Dendritic cell treated with granulocyte-macrophage colony-stimulating factor and Interleukin-4, amounts not matched to agents 40 ng/mL and 50 ng/mL, for 4 days (primary cell): ENCODE measurements at regions not wholly inside any gene's neighbourhood (a gene's known extent, or its start where the extent isn't known, plus 50 kb on each side); places are given as distances from the start of the nearest gene placed in this dataset.
A peak's percentile ranks its signal among the peaks of the same experiment; 100 is the strongest.
"Not testable (repeated sequence)": the region's sequence is repeated elsewhere in the genome, so short reads cannot be mapped to it uniquely, and the experiment has no call there.

ENCODE experiments used
- H3K27ac Mint-ChIP-seq: one replicate; pipeline ENCODE4 v1.8.0; 2022; ENCODE audit warnings: mild to moderate bottlenecking, mixed read lengths
- H3K27me3 Mint-ChIP-seq: one replicate; pipeline ENCODE4 v1.8.0; 2022; ENCODE audit warnings: mild to moderate bottlenecking, mixed read lengths
- H3K36me3 Mint-ChIP-seq: one replicate; pipeline ENCODE4 v1.8.0; 2022; ENCODE audit warnings: low read depth, mixed read lengths
- H3K4me1 Mint-ChIP-seq: one replicate; pipeline ENCODE4 v1.8.0; 2022; ENCODE audit warnings: low read depth, mixed read lengths
- H3K4me3 Mint-ChIP-seq: one replicate; pipeline ENCODE4 v1.8.0; 2022; ENCODE audit warnings: mild to moderate bottlenecking, moderate library complexity, mixed read lengths
- H3K9me3 Mint-ChIP-seq: one replicate; pipeline ENCODE4 v1.8.0; 2022; ENCODE audit warnings: mixed read lengths
- intact Hi-C: fragments of 100-400 bp; cut with micrococcal nuclease; formaldehyde crosslinking; loops from one replicate; pipeline ENCODE4 v1.15.0; 2022

DNA sequence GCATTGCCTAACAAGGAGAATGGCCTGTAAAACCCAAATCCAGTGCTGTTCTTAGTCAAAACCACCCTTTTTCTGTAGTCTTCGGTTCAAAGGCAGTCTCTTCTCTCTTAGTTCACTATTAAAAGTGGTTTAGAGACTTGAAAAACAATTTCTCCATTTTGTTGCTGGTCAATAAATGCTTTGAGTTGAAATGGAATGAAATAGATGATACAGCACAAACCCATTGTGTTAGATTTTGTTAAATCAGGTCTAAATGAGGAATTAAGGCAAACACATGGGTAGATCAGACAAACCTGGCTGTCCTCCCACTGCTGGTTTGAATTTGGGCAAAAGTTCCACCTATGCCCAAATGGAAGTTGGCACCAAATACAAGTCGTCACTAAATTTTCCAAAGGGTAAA is 150.1 kb upstream of the SERTAD2 start:
- Mint-ChIP-seq H3K27me3 (no peaks in the 10 kb centered on the region), H3K4me3 (no peak overlapping the region), H3K4me1 (peaks cover 10% of the 10 kb centered on the region), H3K9me3 (no peaks in the 10 kb centered on the region), H3K36me3 (no peaks in the 10 kb centered on the region), H3K27ac (no peak overlapping the region)
- intact Hi-C loops, result no loop called here

- no peaks in the 10 kb centered on the region for H3K27me3 Mint-ChIP-seq
- intact Hi-C loops, result no loop called here
- no peak overlapping the region for H3K27ac Mint-ChIP-seq
Observed at GRCh38 chr2:64804651-64805050, 150.9 kb upstream of the SERTAD2 start.

DNA sequence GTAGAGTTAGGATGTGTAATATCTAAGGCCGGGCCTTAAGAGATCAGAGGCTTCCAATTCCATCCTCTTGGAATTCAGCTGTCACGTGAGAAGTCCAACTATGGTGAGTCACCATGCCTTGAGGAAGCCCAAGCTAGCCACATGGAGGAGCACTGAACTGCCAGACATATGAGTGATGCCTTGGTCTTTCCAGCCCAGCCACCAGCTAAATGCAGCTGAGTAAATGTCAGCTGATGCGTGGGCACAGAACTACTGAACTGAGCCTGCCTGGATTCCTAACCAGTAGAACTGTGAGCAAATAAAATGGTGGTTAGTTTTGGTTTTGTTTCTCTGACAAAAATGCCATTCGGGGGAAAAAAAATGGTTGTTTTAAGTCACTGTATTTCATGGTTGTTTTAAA is 153.7 kb upstream of the SERTAD2 start:
- H3K27ac Mint-ChIP-seq, result no peak overlapping the region
- H3K4me3 Mint-ChIP-seq, result no peak overlapping the region

More at GRCh38 chr2:64804651-64805050, 150.9 kb upstream of the SERTAD2 start:
- Mint-ChIP-seq H3K4me3 (no peak overlapping the region), H3K36me3 (no peaks in the 10 kb centered on the region), H3K4me1 (peaks cover 10% of the 10 kb centered on the region), H3K9me3 (no peaks in the 10 kb centered on the region)

DNA sequence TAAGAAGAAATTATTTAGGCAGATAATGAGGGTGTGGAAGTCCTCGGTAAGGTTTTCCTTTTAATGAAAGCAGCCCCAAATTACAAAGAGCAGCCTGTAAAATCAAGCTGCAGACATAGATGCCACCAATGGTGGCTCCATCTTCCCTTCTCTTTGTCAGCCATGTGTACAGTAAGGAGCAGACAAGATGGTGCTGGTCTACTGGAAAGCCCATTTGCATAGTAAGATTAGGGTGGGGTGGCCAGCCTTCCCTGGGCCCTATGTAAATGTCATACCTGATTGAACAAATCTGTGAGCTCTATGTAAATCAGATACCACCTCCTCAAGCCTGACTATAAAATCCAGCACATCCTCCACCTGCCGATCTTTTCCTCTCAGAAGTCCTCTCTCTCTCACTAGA is 154.4 kb upstream of the SERTAD2 start:
- Mint-ChIP-seq H3K4me1 (peaks cover 16% of the 10 kb centered on the region), H3K27ac (no peak overlapping the region), H3K36me3 (no peaks in the 10 kb centered on the region), H3K27me3 (no peaks in the 10 kb centered on the region), H3K9me3 (no peaks in the 10 kb centered on the region), H3K4me3 (no peak overlapping the region)
- intact Hi-C loops, result no loop called here

More for the DNA sequence above, 153.7 kb upstream of the SERTAD2 start:
- Mint-ChIP-seq H3K27me3 (no peaks in the 10 kb centered on the region), H3K36me3 (no peaks in the 10 kb centered on the region), H3K9me3 (no peaks in the 10 kb centered on the region), H3K4me1 (peaks cover 18% of the 10 kb centered on the region)
- intact Hi-C loops, result no loop called here

- Mint-ChIP-seq H3K9me3 (no peaks in the 10 kb centered on the region), H3K4me3 (no peak overlapping the region), H3K27ac (no peak overlapping the region), H3K36me3 (no peaks in the 10 kb centered on the region), H3K4me1 (peaks cover 16% of the 10 kb centered on the region), H3K27me3 (no peaks in the 10 kb centered on the region)
- intact Hi-C loops, result no loop called here
Observed at GRCh38 chr2:64808754-64809153, 155.0 kb upstream of the SERTAD2 start.

DNA sequence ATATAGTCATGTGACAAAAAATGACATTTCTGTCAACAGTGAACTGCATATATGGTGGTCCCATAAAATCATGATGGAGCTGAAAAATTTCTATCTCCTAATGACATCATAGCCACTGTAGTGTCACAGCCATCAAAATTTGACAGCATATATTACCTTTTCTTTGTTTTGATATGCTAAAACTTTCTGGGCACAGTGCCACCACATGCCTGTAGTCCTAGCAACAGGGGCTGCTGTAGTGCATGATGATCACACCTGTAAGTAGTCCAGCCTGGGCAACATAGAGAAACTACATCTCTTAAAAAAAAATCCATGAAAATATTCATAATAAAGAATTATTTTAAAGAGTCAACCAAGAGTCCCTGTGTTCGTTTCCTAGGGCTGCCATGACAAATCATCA is 155.5 kb upstream of the SERTAD2 start:
- Mint-ChIP-seq H3K27ac (no peak overlapping the region), H3K27me3 (no peaks in the 10 kb centered on the region), H3K36me3 (no peaks in the 10 kb centered on the region), H3K4me1 (peaks cover 16% of the 10 kb centered on the region), H3K4me3 (no peak overlapping the region), H3K9me3 (no peaks in the 10 kb centered on the region)
- intact Hi-C loops, result no loop called here

DNA sequence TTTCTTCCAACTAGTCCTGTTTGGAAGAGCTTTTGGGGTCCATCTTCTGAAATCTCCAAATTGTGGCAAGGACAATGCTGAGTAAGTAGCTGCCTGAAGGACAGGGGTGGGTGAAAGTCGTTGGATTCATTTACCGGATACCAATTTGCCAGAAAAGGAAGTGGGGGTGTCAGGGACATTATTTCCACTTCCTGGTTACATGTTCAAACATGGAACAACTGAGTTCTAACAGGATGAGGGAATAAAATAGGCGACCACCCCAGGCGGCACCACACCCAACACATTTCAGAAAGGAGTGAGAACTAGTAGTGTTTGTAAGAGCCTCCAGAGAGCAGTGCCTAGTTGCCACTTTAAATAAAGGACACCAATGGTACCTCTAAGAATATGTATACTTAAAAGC is 158.6 kb upstream of the SERTAD2 start:
- H3K4me3 Mint-ChIP-seq, result no peak overlapping the region
- no peaks in the 10 kb centered on the region for H3K36me3 Mint-ChIP-seq
- intact Hi-C loops, result no loop called here
- no peaks in the 10 kb centered on the region for H3K27me3 Mint-ChIP-seq
- peak overlapping the region; percentile 71 for H3K27ac Mint-ChIP-seq
- peaks cover 16% of the 10 kb centered on the region for H3K4me1 Mint-ChIP-seq
- no peaks in the 10 kb centered on the region for H3K9me3 Mint-ChIP-seq

DNA sequence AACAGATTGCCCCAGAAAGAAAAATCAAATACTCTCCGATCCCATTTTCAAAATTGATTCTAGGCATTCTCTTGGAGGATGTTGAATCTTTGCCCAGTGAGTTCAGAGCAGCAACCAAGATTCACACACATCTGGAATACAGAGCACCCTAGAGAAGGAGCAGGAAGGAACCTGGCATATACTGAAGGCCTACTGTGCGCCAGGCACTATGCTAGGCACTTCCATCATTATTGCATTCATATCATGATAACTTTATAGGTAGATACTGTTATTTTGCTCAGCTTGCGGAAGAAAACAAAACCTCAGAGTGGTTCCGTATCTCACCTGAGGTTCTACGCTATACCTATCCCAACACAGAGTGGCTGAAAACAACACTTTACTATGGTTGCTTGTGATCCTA is 160.3 kb upstream of the SERTAD2 start:
- intact Hi-C loops, result no loop called here
- no peak overlapping the region for H3K27ac Mint-ChIP-seq
- H3K9me3 Mint-ChIP-seq, result no peaks in the 10 kb centered on the region
- H3K4me1 Mint-ChIP-seq, result peaks cover 19% of the 10 kb centered on the region
- H3K27me3 Mint-ChIP-seq, result no peaks in the 10 kb centered on the region
- no peak overlapping the region for H3K4me3 Mint-ChIP-seq
- no peaks in the 10 kb centered on the region for H3K36me3 Mint-ChIP-seq

DNA sequence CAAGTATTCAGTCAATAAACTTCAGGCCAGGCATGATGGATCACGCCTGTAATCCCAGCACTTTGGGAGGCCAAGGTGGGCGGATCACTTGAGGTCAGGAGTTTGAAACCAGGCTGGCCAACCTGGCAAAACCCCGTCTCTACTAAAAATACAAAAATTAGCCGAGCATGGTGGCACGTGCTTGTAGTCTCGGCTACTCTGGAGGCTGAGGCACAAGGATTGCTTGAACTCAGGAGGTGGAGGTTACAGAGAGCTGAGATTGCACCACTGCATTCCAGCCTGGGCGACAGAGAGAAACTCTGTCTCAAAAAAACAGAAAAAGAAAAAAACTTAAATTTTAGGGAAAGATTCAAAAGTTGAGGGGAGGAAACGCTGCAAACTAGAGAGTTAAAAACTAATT is 162.8 kb upstream of the SERTAD2 start:
- H3K9me3 Mint-ChIP-seq, H3K4me3 Mint-ChIP-seq, intact Hi-C loops, H3K27me3 Mint-ChIP-seq, H3K27ac Mint-ChIP-seq, H3K36me3 Mint-ChIP-seq: not testable (repeated sequence)
- H3K4me1 Mint-ChIP-seq, result peaks cover 34% of the 10 kb centered on the region

DNA sequence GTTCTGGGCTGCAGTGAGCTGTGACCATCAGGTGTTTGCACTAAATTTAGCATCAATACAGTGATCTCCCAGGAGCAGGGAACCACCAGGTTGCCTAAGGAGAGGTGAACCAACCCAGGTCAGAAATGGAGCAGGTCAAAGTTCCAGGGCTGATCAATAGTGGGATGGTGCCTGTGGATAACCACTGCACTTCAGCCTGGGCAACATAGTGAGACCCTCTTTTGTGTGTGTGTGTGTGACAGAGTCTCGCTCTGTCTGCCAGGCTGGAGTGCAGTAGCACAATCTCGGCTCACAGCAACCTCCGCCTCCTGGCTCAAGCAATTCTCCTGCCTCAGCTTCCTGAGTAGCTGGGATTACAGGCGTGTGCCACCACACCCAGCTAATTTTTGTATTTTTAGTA is 163.7 kb upstream of the SERTAD2 start:
- H3K4me1 Mint-ChIP-seq, result peaks cover 27% of the 10 kb centered on the region
- intact Hi-C loops, result no loop called here
- H3K4me3 Mint-ChIP-seq, result no peak overlapping the region
- no peaks in the 10 kb centered on the region for H3K9me3 Mint-ChIP-seq
- no peaks in the 10 kb centered on the region for H3K27me3 Mint-ChIP-seq
- H3K27ac Mint-ChIP-seq, result no peak overlapping the region
- H3K36me3 Mint-ChIP-seq, result no peaks in the 10 kb centered on the region

DNA sequence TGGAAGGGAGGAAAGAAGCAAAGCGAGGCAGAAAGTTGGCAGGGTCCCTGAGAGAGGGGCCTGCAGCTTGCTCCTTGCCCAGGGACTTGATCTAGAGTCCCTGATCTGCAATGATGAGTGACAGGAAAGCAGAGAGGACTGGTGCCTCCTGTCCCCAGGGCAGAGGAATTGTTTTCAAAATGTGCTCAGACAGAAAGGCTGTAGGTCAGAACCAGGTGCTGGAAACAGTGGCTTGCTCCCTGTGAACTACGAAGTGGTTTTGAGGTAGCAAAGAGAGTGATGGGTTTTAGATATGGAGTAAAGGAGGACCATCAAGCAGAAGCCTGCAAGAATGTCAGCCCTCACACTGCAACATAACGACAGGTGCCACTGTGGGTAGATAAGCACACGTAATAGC is 164.9 kb upstream of the SERTAD2 start:
- intact Hi-C loops, result no loop called here
- H3K4me1 Mint-ChIP-seq, result peaks cover 27% of the 10 kb centered on the region
- H3K4me3 Mint-ChIP-seq, result no peak overlapping the region
- no peaks in the 10 kb centered on the region for H3K27me3 Mint-ChIP-seq
- H3K27ac Mint-ChIP-seq, result peak overlapping the region; percentile 53
- H3K36me3 Mint-ChIP-seq, result no peaks in the 10 kb centered on the region
- H3K9me3 Mint-ChIP-seq, result no peaks in the 10 kb centered on the region

DNA sequence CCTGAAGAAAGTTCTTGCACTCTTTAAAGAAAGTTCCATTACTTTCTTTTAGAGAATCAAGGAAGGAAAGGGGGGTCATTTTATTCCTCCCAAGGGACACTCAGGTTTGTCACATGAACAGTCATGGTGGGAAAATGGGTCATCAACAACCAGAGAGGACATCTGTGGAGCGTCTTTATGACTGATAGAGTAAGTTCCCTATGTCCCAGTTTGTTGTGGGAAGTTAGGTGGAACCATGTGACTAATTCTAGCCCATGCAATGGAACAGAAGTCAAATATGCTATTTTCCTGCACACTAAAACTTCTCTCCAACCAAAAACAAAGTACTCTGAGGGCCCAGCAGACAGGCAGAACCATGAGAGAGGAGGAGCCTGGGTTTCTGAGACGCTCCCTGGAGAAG is 165.6 kb upstream of the SERTAD2 start:
- Mint-ChIP-seq H3K4me1 (peaks cover 27% of the 10 kb centered on the region), H3K36me3 (no peaks in the 10 kb centered on the region), H3K4me3 (no peak overlapping the region), H3K27ac (peak overlapping the region; percentile 82), H3K9me3 (no peaks in the 10 kb centered on the region), H3K27me3 (no peaks in the 10 kb centered on the region)
- intact Hi-C loops, result no loop called here

- peak overlapping the region; percentile 82 for H3K27ac Mint-ChIP-seq
- intact Hi-C loops, result no loop called here
- H3K4me3 Mint-ChIP-seq, result no peak overlapping the region
- H3K27me3 Mint-ChIP-seq, result no peaks in the 10 kb centered on the region
- H3K36me3 Mint-ChIP-seq, result no peaks in the 10 kb centered on the region
- H3K9me3 Mint-ChIP-seq, result no peaks in the 10 kb centered on the region
- peaks cover 30% of the 10 kb centered on the region for H3K4me1 Mint-ChIP-seq
Observed at GRCh38 chr2:64819774-64820688, 166.3 kb upstream of the SERTAD2 start.

- Mint-ChIP-seq H3K4me1 (peaks cover 39% of the 10 kb centered on the region), H3K27ac (peak overlapping the region; percentile 55), H3K4me3 (no peak overlapping the region), H3K36me3 (no peaks in the 10 kb centered on the region), H3K9me3 (no peaks in the 10 kb centered on the region), H3K27me3 (no peaks in the 10 kb centered on the region)
- intact Hi-C loops, result no loop called here
Observed at GRCh38 chr2:64820901-64821300, 167.2 kb upstream of the SERTAD2 start.

DNA sequence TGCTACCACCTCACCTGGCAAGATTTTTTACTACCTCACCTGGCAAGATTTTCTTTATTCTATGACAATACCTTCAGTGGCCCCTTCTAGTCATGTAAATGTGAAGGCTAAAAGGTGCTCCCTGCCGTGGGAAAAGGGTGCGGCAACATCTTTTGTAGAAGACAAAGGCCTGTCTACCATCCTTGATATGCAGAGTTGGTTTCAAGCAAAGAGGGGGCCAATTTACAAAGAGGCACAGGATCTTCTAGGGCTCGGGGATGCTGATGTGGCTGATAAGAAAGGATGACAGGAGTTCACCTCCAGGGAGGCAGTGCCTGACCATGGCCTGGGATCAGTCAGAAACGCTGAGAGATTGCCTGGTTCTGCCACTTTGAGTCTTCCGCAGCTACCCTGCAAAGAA is 165.4 kb upstream of the SLC1A4 start:
- no peak overlapping the region for H3K4me3 Mint-ChIP-seq
- H3K27ac Mint-ChIP-seq, result no peak overlapping the region
- H3K27me3 Mint-ChIP-seq, result no peaks in the 10 kb centered on the region
- peaks cover 38% of the 10 kb centered on the region for H3K4me1 Mint-ChIP-seq
- intact Hi-C loops, result no loop called here
- no peaks in the 10 kb centered on the region for H3K9me3 Mint-ChIP-seq
- H3K36me3 Mint-ChIP-seq, result no peaks in the 10 kb centered on the region
